HL-60 (cell line): ENCODE measurements at regions not wholly inside any gene's neighbourhood (a gene's known extent, or its start where the extent isn't known, plus 50 kb on each side); places are given as distances from the start of the nearest gene placed in this dataset.

ENCODE experiments used
- CTCF ChIP-seq: IDR thresholded peaks from one replicate; pipeline ENCODE4 v1.5.1; 2011; ENCODE audit warnings: low read length, control low read depth, inconsistent platforms; ENCODE audit not compliant: insufficient read depth
- POLR2AphosphoS5 ChIP-seq: IDR thresholded peaks from 2 replicates; pipeline ENCODE4 v1.6.1; 2012; ENCODE audit warnings: low read depth
- REST ChIP-seq: IDR thresholded peaks from 2 replicates; pipeline ENCODE4 v1.6.1; 2012; ENCODE audit warnings: low read depth; ENCODE audit not compliant: insufficient replicate concordance

GRCh38 chr16:73764321-73764720 is 532.3 kb upstream of the PSMD7 start:
- no peak for TF ChIP-seq CTCF
- TF ChIP-seq POLR2AphosphoS5 = no peak
- no peak for TF ChIP-seq REST
